GM18517 (cell line): ENCODE measurements at regions not wholly inside any gene's neighbourhood (a gene's known extent, or its start where the extent isn't known, plus 50 kb on each side); places are given as distances from the start of the nearest gene placed in this dataset.
"Not testable (repeated sequence)": the region's sequence is repeated elsewhere in the genome, so short reads cannot be mapped to it uniquely, and the experiment has no call there.

Experiments used
- ATAC-seq: cut with Tn5 transposase; IDR thresholded peaks from one replicate; pipeline ENCODE4 v1.9.1; 2021; ENCODE audit warnings: mild to moderate bottlenecking, moderate library complexity; ENCODE audit not compliant: unreplicated experiment

DNA sequence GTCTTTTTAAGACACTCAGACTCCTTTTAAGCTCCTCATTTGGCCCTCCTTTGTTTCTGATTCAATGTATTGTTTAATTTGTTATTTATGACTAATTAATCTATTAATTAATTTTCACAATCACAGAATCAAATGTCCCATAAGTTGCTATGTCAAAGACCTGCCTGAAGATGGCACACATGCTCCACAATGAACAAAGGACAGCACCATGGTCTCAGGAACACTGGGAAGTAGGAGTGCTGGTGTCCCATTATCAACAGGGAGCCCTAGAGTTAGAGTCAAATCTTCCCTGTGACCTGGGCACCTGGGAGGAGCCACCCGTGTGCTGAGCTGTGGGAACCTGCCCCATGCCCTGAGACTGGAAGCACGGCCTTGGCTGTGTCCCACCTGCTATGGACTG lies 1164.3 kb downstream of the RPIA start:
- ATAC-seq: not testable (repeated sequence)

DNA sequence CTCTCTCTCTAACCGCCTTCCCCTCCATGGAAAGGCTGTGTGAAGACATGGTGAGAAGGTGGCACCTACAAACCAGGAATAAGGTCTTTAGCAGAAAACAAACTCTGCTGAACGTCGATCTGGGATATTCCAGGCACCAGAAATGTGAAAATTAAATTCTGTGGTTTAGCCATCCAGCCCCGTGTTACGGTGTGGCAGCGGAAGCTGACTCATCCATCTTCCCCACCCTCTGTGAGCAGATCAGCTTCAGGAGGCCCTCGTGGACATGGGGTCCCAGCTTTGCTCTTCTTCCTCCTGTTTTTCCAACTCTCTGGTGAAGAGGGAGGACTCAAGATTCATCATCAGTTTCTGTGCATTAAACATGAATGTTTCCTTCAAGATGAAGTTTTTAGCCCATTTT lies 1164.8 kb downstream of the RPIA start:
- ATAC-seq: not testable (repeated sequence)

DNA sequence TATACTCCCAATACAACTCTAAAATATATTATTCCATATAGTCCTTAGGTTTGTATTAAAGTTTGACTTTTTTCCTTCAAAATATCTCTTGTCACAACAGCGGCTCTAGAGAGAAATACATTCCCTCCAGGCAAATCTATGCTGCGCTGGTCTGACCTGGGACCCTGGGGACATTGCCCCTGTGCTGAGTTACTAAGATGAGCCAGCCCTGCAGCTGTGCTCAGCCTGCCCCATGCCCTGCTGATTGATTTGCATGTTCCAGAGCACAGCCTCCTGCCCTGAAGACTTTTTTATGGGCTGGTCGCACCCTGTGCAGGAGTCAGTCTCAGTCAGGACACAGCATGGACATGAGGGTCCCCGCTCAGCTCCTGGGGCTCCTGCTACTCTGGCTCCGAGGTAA lies 1170.7 kb downstream of the RPIA start:
- not testable (repeated sequence) for ATAC-seq

DNA sequence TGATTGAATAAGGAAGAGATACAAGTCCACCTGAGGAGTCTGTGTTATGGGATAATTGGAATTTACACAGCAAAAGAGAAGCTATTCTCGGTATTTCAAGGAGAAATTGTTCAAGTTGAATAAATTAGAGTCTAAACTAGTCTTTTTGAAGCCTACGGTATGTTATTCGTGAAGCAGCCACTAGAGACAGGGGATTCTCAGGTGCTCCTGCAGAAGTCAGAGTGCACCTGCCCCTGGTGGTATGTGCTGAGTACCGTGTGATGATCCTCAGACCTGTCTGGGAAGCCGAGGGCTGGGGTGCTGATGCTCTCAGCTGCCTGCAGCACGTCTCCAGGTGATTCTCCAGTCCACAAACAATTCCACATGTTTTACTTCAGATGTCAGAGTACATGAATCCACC lies 1171.7 kb downstream of the RPIA start:
- not testable (repeated sequence) for ATAC-seq

DNA sequence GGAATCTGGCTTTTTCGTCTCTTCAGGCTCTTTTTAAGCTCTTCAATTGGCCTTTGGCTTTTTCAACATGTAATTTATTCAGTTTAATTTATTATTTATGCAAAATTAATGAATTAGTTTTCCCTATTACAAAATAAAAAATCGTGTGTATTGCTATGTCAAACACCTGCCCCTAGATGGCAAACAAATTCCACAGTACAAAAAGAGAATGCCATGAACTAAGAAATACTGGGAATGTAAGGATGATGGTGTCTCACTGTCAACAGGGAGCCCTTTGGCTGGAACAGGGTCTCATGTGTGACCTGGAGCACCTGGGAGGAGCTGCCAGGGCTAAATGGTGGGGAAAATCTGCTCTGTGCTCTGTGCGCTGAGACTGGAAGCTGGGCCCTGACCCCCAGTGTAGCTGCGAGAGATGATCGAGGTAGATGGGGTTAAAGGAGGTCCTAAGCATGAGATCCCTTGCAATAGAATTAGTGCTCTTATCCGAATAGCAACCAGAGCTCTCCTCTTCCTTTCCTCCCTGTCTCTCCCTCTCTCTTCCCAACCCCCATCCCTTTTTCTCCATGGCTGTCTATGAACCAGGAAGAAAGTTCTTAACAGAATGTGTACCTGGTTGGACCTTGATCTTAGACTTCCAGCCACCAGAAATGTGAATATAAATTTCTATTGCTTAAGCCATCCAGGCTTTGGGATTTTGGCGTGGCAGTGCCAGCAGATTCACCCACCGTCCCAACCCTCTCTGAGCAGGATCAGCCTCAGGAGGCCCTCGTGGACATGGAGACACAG lies 1183.5 kb downstream of the RPIA start:
- not testable (repeated sequence) for ATAC-seq

DNA sequence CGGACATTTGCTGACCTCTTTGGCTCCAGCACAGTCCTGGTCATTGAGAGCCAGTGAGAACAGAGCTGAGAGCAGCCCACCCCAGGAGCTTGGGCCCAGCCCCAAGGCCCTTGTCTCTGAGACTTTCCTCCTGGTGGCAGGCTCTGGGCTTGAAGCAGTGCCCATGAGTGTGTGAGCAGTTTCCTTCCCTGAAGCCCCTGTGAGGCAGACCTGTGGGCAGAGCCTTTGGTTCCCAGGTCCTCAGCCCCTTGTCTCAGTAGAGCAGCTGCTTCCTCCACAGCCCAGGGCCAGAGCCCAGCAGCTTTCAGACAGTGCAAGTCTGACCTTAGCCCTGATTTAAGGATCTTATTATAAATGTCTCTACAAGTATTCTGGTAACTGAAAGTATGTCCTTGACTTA lies 1185.0 kb downstream of the RPIA start:
- not testable (repeated sequence) for ATAC-seq

DNA sequence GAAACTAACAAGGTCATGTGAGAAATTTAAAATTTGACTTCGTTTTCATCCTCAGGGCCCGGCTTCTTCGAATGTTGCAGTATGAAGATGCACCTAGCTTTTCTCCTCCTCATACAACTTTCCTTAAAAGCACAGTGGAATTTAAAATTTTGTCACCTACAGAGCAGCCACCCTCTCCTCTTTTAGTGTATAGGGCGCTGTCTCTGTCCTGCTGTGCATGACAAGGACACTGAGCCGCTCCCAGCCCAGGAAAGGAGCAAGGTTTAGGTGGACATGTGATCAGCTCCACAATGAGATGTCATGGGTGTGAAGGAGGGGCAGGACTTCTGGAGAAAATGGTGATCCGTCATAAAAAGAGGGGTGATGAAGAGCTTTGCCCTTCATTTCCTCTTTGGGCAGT lies 1185.4 kb downstream of the RPIA start:
- ATAC-seq: not testable (repeated sequence)

DNA sequence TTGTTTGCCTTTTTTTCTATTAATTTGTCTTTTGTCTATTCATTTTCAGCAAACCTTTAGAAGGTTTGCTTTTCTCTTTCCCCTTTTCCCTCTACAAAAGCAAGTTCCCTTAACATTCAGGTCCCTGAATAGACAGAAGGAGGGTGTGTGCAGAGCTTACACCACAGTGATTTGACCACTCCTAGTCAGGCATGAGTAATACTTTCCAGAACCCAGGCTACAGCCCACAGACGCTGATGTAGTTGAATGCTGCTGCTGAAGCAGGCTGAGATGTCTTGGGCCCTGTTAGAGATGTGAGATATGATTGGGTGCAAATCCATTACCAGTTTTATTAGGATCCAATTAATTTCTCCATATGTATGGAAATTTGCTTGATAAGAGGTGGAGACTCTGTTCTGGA lies 1191.4 kb downstream of the RPIA start:
- not testable (repeated sequence) for ATAC-seq

DNA sequence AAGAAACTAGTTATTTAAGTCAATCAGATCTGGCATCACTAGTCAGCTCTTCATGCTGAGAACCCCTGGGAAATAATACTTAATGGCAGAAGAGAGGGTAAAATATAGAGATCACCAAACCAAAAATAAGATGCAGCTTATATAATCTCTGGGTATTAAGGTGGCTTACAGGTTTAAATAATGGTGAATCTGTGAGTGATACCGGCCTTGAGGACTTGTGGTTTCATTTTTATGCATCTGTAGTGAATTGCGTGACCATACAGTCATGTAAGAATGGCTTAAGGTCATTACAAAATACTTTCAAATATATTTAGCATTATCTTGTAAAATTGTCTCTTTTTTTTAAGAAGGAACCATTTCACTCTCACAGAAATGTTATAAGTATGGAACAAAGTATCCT lies 1192.2 kb downstream of the RPIA start:
- ATAC-seq: not testable (repeated sequence)

DNA sequence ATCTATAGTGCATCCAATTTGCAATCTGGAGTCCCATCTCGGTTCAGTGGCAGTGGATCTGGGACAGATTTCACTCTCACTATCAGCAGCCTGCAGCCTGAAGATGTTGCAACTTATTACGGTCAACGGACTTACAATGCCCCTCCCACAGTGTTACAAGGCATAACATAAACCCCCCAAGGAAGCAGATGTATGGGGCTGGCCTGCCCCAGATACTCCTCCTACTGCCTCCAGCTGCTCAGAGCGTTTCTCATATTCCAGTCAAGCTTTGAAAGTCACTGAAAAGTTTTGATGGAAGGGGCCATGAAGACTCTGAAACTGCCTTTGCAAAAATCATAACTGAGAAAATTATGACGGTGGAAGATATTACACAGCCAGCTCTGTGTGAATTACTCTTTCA lies 1193.6 kb downstream of the RPIA start:
- ATAC-seq: not testable (repeated sequence)

DNA sequence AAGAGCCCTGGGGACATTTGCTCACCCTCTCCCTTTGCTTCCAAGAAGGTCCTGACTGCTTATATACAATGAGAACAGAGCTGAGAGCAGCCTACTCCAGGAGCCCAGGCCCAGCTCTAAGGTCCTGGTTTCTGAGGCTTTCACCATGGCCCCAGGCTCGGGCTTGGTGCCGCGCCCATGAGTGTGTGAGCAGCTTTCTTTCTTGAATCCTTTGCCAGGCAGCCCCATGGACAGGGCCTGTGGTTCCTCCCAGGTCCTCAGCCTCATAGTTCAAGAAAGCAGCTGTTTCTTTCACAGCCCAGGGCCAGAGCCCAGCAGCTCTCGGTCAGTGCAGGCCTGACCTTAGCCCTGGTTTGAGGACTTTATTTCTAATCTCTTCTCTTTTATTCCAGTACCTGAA lies 1197.2 kb downstream of the RPIA start:
- not testable (repeated sequence) for ATAC-seq

DNA sequence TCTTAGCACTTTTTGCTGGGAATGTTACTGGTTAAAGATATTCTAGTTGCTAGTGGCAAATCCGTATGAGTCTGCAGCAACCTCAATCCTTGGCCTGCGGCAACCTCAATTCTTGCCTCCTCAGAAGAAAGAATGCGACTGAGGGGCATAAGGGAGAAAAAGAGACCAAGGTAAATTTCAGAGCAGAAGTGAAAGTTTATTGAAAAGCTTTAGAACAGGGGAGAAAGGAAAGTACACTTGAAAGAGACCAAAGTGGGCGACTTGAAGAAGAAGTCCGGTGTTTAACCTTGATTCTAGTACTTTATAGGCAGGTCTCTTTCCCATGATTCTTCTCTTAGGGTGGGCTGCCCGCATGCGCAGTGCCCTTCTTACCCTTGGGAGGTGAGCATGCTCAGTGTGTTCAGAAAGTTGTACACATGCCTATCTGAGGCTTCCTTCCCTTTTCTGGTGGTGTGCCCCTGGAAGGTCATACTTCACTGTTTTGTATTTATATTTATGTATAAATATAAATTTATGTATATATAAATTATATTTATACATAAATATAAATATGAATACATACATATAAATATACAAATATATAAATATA lies 1198.8 kb downstream of the RPIA start:
- not testable (repeated sequence) for ATAC-seq

DNA sequence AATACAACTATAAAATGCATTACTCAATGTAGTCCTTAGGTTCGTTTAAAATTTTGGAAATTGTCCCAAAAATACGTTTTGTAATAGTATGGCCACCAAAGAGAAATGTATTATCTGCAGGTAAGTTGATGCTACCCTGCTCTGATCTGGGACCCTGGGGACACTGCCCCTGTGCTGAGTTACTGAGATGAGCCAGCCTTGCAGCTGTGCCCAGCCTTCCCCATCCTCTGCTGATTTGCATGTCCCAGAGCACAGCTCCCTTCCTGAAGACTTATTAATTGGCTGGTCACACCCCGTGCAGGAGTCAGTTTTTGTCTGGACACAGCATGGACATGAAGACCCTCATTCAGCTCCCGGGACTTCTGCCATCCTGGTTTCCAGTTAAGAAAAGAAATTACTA lies 1203.5 kb downstream of the RPIA start:
- not testable (repeated sequence) for ATAC-seq

DNA sequence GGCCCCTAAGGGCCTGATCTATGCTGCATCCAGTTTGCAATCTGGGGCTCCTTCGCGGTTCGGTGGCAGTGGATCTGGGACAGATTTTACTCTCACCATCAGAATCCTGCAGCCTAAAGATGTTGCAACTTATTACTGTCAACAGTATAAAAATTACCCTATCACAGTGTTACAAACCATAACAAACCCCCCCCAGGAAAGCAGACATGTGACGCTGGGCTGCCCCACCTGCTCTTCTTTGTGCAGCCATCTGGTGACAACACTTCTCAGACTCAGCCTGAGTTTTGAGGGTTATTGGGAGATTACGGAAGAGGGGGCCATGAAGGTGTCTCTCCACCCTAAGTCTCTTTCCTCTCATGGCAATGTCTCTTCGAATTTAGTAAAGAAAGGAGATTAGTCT lies 1204.2 kb downstream of the RPIA start:
- ATAC-seq: not testable (repeated sequence)

DNA sequence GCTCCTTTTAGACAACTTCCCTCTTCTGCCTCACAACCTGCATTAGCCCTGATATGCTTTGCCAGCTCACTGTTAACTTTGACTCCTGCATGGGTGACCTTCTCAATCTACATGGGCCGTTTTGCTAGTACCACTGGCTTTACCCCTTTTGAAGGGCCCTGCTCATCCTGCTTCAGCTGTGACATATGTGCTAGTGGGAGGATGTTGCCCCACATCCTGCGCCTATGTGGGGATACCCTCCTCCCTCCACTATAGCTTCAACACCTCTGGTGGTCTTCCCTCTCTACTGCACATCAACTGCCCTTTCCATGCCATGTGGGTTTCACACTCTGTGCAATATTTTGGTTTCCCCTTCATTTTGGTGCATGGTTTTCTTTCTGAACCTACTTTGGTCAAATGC lies 1235.5 kb downstream of the RPIA start:
- not testable (repeated sequence) for ATAC-seq

DNA sequence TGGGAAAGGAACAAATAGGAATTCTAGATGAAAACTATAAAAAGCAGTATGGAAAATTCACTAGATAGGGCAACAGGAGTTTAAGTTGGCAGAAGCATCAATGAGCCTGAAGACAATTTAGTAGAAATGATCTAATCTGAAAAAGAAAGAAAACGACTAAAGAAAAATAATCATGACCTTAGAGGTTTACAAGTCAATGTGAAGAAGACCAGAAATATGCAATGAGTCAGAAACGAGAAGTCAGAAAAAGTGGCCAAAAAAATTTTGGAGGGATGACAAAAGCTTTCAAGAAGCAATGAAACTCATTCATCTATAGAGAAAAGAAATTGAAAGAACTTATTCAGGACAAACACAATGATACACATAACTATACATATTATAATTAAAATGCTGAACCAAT lies 1244.0 kb downstream of the RPIA start:
- ATAC-seq: not testable (repeated sequence)

DNA sequence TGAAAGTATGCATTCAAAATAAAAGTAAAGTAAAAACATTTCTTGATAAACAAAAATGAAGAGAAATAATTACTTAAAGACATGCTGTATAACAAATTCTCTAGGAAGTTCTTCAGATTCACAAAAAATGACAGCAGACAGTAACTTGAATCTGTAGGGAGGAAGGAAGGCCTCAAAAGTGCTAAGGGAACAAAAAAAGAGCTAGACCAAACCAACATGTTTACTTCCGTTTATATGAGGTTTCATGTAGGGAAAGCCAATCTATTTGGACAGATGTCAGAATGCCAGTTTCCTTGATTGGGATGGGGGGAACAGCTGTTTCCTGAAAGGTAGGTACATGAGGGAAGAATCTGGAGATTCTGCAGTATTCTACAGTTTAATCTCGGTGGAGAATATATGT lies 1244.5 kb downstream of the RPIA start:
- not testable (repeated sequence) for ATAC-seq

DNA sequence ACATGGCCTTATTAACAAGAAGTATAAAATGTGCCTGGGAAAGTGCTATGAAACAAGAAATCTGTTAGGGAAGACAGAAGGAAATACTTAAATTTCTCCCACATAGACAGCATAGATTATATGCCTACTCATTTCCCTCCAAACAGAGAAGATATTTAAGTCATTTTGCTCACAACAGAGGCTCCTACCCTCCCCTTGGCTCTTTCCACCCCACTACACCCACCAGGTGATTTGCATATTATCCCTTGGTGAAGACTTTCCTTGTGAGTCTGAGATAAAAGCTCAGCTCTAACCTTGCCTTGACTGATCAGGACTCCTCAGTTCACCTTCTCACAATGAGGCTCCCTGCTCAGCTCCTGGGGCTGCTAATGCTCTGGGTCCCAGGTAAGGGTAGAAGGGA lies 1245.1 kb downstream of the RPIA start:
- ATAC-seq: not testable (repeated sequence)

DNA sequence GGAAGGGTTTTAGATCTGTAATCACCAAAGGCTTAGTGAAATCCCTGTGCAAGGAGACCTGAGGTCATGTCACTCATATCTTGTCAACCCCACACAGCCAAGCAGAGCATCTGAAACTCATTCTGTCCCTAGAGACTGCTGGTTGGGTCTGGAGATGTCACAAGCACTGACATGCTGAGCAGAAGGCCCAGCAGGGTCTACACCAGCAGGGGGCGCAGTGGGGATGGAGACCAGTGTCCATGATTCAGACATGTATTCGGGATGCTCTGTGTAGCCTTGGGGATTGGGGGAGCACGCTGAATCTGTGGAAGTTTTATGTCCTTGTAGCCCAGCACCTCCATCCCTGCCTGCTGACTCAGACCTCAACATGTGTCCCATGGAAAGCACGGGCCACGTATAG lies 1247.3 kb downstream of the RPIA start:
- peak; percentile 94 for ATAC-seq

DNA sequence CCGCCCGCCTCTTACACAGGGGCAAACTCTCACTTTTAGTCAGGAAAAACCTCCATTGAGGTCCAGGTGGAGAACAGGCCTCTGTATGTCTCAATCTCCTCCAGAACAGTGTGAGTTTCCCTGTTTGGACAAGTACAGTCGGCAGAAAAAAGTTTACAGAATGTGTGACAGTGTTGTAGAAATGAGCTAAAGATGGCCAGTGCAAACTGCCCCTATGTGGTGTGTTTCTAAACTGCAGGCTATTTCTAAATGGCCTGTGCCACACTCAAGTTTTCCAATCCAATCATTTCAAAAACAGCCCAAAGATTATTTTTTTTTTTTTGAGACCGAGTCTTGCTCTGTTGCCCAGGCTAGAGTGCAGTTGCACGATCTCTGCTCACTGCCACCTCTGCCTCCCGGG lies 1252.8 kb downstream of the RPIA start:
- not testable (repeated sequence) for ATAC-seq

DNA sequence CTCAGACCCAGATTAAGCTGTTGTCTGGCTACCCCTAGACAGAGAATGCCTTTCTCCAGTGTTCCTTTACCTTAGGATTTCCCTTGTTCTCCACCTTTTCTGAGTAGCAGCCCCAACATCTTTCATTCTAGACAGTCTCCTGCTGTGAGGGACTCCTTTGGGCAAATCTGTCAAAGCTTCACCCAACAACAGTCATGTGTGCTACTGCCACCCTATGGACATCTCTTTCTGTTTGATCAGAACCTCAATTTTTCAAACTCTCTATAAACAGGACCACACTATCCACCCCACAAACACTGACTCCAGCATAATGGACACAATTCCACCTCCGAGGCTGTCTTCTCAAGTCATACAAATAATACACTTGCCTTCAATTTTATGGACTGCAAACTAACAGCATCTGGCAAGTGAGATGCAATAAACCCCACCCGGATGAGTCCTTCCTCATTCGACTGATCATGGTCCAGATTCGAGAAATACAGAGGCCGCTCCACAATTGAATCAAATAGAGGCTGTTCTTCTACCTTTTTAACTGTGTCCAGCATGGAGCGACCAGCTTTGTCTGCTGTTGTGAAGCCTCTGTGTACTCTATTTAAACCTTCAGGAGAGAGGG lies 1253.6 kb downstream of the RPIA start:
- not testable (repeated sequence) for ATAC-seq

DNA sequence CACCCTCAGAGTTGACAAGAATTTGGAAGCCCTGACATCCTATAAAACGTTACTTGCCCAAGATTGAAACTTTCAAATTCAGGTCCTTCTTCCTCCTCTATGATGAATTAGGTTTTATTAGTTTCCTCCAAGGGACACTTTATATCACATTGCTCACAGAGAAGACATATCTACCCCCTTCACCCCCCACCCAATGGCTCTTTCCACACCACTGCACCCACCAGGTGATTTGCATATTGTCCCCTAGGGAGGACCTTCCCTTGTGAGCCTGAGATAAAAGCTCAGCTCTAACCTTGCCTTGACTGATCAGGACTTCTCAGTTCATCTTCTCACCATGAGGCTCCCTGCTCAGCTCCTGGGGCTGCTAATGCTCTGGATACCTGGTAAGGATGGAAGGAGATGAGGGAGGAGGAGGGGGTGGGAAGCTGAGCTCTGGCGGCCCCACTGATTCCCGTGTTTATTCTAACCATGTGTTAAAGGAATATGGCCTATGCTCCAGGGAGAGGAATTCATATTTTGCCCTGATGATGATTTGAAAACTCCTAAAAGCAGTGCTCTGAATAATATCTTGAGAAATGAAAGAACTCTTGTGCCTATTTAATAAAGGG lies 1255.8 kb downstream of the RPIA start:
- ATAC-seq: not testable (repeated sequence)
